ENCODE measurements at regions not wholly inside any gene's neighbourhood (a gene's known extent, or its start where the extent isn't known, plus 50 kb on each side); places are given as distances from the start of the nearest gene placed in this dataset.

DNA sequence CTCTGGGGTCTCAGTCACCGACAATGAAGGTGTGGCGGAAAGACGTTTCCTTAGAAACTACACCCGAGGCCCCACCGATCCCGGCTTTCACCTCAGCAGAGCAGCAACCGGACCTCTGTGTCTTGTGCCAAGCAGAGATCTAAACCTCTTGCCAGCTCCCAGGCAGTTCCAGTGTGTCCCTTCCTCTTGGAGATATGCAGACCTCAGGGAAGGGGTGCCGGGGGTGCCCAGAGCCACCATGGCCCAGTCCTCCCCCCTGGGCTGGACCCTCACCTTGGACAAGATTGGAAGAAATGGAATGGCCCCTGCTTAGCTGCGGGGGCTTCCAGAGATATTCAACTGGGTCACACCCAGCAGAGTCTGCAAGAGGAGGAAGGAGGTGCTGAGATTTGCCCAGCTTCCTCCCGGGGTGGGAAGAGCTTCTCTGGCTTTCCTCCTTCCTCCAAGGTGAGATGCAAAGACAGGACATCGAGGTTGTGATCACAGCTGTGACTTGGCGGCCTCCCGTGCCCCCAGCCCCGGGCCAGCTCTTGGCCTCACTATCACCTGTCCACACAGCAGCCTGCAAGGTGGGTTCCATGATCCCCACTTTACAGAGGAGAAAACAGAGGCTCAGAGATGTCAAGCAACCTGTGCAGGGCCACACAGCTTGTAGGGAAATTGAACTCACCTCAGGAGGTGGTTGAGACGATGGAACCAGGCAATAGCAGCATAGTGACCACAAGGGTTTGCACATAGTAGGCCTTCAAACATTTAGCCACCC, 281.7 kb upstream of the RTL1 start:
- Histone ChIP-seq H2AFZ (ENCODE audit: low read length) (no peak overlapping the region), H3K9me3 (ENCODE audit: low read depth, low read length) (no peaks in the 10 kb centered on the region), H3K4me3 (ENCODE audit: insufficient read depth, low read length) (no peak overlapping the region), H3K36me3 (ENCODE audit: insufficient read depth, low read length) (no peaks in the 10 kb centered on the region), H3K27me3 (ENCODE audit: insufficient read depth, low read length) (peaks cover 4% of the 10 kb centered on the region), H3K4me2 (ENCODE audit: insufficient read depth, low read length) (no peak overlapping the region), H3K27ac (ENCODE audit: low read depth, low read length) (no peak overlapping the region), H3K79me2 (ENCODE audit: insufficient read depth, low read length) (no peaks in the 10 kb centered on the region), H3K4me1 (ENCODE audit: insufficient read depth, low read length) (no peaks in the 10 kb centered on the region), H4K20me1 (ENCODE audit: insufficient read depth, low read length) (no peaks in the 10 kb centered on the region)
- TF ChIP-seq, protein P1, sequence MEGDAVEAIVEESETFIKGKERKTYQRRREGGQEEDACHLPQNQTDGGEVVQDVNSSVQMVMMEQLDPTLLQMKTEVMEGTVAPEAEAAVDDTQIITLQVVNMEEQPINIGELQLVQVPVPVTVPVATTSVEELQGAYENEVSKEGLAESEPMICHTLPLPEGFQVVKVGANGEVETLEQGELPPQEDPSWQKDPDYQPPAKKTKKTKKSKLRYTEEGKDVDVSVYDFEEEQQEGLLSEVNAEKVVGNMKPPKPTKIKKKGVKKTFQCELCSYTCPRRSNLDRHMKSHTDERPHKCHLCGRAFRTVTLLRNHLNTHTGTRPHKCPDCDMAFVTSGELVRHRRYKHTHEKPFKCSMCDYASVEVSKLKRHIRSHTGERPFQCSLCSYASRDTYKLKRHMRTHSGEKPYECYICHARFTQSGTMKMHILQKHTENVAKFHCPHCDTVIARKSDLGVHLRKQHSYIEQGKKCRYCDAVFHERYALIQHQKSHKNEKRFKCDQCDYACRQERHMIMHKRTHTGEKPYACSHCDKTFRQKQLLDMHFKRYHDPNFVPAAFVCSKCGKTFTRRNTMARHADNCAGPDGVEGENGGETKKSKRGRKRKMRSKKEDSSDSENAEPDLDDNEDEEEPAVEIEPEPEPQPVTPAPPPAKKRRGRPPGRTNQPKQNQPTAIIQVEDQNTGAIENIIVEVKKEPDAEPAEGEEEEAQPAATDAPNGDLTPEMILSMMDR (IDR thresholded peaks at IDR 0.05; ENCODE audit: extremely low read depth, low read depth, low read length): no peak
- DNase-seq (ENCODE audit: insufficient read length, low spot score, missing footprints): peak; percentile 51

DNA sequence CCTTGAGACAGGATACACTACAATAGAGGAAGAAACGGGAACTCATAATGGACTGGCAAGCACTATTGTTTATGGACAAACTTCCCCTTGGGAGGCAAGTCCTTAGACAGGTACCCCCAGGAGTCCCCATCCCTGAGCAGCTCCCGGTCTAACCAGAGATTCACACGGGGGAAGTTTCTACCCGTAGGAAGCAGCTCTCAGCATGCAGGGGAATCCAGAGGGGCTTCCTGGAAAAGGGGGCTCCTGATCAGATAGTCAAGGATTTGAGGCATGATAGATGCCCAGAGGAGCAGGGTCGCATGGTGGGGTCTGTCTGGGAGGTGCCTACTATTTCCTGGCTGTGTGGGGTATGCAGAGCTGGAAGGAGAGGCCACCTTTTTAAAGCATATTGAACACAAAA, 282.4 kb upstream of the RTL1 start:
- no peak overlapping the region for H3K27ac ChIP-seq (ENCODE audit: low read depth, low read length)
- H2AFZ ChIP-seq (ENCODE audit: low read length): no peak overlapping the region
- no peak overlapping the region for H3K4me3 ChIP-seq (ENCODE audit: insufficient read depth, low read length)
- no peak overlapping the region for H3K4me2 ChIP-seq (ENCODE audit: insufficient read depth, low read length)
- peak; percentile 77 for DNase-seq (ENCODE audit: insufficient read length, low spot score, missing footprints)
- no peaks in the 10 kb centered on the region for H3K36me3 ChIP-seq (ENCODE audit: insufficient read depth, low read length)
- TF ChIP-seq, protein P1 (IDR thresholded peaks at IDR 0.05; ENCODE audit: extremely low read depth, low read depth, low read length): no peak
- no peaks in the 10 kb centered on the region for H3K9me3 ChIP-seq (ENCODE audit: low read depth, low read length)
- no peaks in the 10 kb centered on the region for H3K79me2 ChIP-seq (ENCODE audit: insufficient read depth, low read length)
- H4K20me1 ChIP-seq (ENCODE audit: insufficient read depth, low read length): no peaks in the 10 kb centered on the region
- no peaks in the 10 kb centered on the region for H3K4me1 ChIP-seq (ENCODE audit: insufficient read depth, low read length)
- H3K27me3 ChIP-seq (ENCODE audit: insufficient read depth, low read length): peaks cover 4% of the 10 kb centered on the region

DNA sequence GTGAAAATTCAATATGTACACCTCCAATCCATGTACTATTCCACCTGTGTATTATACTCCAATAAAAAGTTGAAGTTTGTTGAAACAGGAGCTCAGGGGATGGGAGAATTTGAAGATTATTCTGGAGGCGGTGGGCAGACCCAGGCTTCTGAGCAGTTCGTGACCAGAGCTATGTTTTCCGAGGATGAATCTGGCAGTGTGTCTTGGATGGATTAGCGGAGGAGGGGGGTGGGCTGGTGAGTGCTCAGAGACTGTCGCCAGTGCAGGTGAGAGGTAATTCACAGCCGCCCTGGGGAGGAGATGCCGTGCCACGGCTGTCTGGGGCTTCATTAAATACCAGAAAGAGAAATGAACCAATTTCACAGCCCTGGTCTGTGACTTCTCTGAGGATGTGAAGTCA, 283.0 kb upstream of the RTL1 start:
- Histone ChIP-seq H4K20me1 (ENCODE audit: insufficient read depth, low read length) (no peaks in the 10 kb centered on the region), H3K27me3 (ENCODE audit: insufficient read depth, low read length) (peaks cover 4% of the 10 kb centered on the region), H3K79me2 (ENCODE audit: insufficient read depth, low read length) (no peaks in the 10 kb centered on the region), H3K4me3 (ENCODE audit: insufficient read depth, low read length) (no peak overlapping the region), H2AFZ (ENCODE audit: low read length) (no peak overlapping the region), H3K27ac (ENCODE audit: low read depth, low read length) (no peak overlapping the region), H3K4me1 (ENCODE audit: insufficient read depth, low read length) (no peaks in the 10 kb centered on the region), H3K4me2 (ENCODE audit: insufficient read depth, low read length) (no peak overlapping the region), H3K36me3 (ENCODE audit: insufficient read depth, low read length) (no peaks in the 10 kb centered on the region), H3K9me3 (ENCODE audit: low read depth, low read length) (no peaks in the 10 kb centered on the region)
- DNase-seq (ENCODE audit: insufficient read length, low spot score, missing footprints): no peak
- TF ChIP-seq, protein P1 (IDR thresholded peaks at IDR 0.05; ENCODE audit: extremely low read depth, low read depth, low read length): no peak

DNA sequence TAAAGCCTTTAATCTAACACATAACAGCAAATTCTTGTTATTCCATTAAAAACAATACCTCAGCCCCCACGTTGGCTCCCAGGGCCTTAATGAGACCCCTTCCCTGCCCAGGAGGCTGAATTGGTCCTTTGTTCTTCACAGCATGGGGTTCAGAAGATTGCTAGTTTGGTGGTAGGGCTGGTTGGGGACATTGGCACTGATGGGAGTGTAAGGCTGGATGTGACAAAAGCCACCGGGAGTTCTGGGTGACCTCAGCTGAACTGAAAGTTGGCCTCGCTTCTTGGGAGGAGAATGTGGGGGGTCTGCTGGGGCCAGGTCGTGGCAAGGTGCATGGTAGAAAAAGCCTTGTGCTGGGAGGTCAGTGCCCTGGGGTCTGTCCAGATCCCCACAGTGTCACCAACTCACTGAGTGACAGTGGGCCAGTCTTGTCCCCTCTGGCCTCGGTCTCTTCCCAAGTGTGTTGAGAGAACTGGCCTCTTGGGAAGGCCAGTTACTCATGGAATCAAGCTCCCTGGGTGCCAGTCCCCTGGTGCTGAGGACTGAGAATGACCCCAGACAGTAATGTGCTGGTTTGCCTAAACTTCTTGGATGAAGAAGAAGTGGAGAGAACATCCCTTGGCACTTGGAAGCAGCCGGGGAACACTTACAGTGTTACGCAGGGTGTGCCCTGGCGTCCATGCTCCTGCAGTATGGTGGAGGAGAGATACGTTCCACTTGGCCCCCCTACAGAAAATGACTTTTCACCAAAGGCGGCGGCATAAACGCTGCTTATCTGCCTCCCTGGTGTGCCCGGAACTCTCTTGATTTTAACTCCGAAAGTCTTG, 283.7 kb upstream of the RTL1 start:
- no peaks in the 10 kb centered on the region for H3K79me2 ChIP-seq (ENCODE audit: insufficient read depth, low read length)
- no peaks in the 10 kb centered on the region for H3K4me1 ChIP-seq (ENCODE audit: insufficient read depth, low read length)
- H2AFZ ChIP-seq (ENCODE audit: low read length): no peak overlapping the region
- no peak overlapping the region for H3K4me3 ChIP-seq (ENCODE audit: insufficient read depth, low read length)
- H3K27ac ChIP-seq (ENCODE audit: low read depth, low read length): no peak overlapping the region
- no peaks in the 10 kb centered on the region for H4K20me1 ChIP-seq (ENCODE audit: insufficient read depth, low read length)
- TF ChIP-seq, protein P1 (IDR thresholded peaks at IDR 0.05; ENCODE audit: extremely low read depth, low read depth, low read length): no peak
- H3K9me3 ChIP-seq (ENCODE audit: low read depth, low read length): no peaks in the 10 kb centered on the region
- no peaks in the 10 kb centered on the region for H3K36me3 ChIP-seq (ENCODE audit: insufficient read depth, low read length)
- peak; percentile 60 for DNase-seq (ENCODE audit: insufficient read length, low spot score, missing footprints)
- H3K27me3 ChIP-seq (ENCODE audit: insufficient read depth, low read length): peaks cover 4% of the 10 kb centered on the region
- H3K4me2 ChIP-seq (ENCODE audit: insufficient read depth, low read length): no peak overlapping the region
